RWPE2 (cell line): ENCODE measurements at regions not wholly inside any gene's neighbourhood (a gene's known extent, or its start where the extent isn't known, plus 50 kb on each side); places are given as distances from the start of the nearest gene placed in this dataset.
A peak's percentile ranks its signal among the peaks of the same experiment; 100 is the strongest.

ENCODE experiments used
- ATAC-seq: fragments of 200-7000 bp; cut with Tn5 transposase; 3 replicates; pipeline ENCODE4 v1.9.1; 2021; ENCODE audit warnings: low read depth
- DNase-seq: peaks from one replicate; pipeline ENCODE4 v3.0.0-alpha.2; 2020; ENCODE audit warnings: low spot score
- H3K27ac ChIP-seq: fragments of 450-650 bp; 2 replicates; pipeline ENCODE4 v1.5.1; 2017; ENCODE audit warnings: mild to moderate bottlenecking; ENCODE audit not compliant: poor library complexity, severe bottlenecking
- H3K27me3 ChIP-seq: fragments of 250-450 bp; sonication (Bioruptor Pico); 2 replicates; pipeline ENCODE4 v1.5.1; 2021; ENCODE audit warnings: mild to moderate bottlenecking, moderate library complexity; ENCODE audit not compliant: insufficient read depth, poor library complexity, severe bottlenecking
- H3K36me3 ChIP-seq: fragments of 250-450 bp; sonication (Bioruptor Pico); 2 replicates; pipeline ENCODE4 v1.5.1; 2020; ENCODE audit warnings: low read depth, mild to moderate bottlenecking, moderate library complexity
- H3K4me1 ChIP-seq: fragments of 250-450 bp; sonication (Bioruptor Pico); 2 replicates; pipeline ENCODE4 v1.5.1; 2021; ENCODE audit warnings: mild to moderate bottlenecking, moderate library complexity; ENCODE audit not compliant: insufficient read depth, poor library complexity, severe bottlenecking
- H3K4me3 ChIP-seq: fragments of 250-450 bp; sonication (Bioruptor Pico); 2 replicates; pipeline ENCODE4 v1.5.1; 2021; ENCODE audit warnings: mild to moderate bottlenecking, moderate library complexity; ENCODE audit not compliant: severe bottlenecking
- H3K9me3 ChIP-seq: fragments of 250-450 bp; sonication (Bioruptor Pico); 2 replicates; pipeline ENCODE4 v1.5.1; 2021; ENCODE audit warnings: mild to moderate bottlenecking, moderate library complexity; ENCODE audit not compliant: severe bottlenecking
- TF ChIP-seq, protein P1 (sequence below): fragments of 450-650 bp; IDR thresholded peaks from one replicate; pipeline ENCODE4 v1.5.1; 2017; ENCODE audit warnings: mild to moderate bottlenecking, moderate library complexity; ENCODE audit not compliant: poor library complexity, severe bottlenecking

DNA sequence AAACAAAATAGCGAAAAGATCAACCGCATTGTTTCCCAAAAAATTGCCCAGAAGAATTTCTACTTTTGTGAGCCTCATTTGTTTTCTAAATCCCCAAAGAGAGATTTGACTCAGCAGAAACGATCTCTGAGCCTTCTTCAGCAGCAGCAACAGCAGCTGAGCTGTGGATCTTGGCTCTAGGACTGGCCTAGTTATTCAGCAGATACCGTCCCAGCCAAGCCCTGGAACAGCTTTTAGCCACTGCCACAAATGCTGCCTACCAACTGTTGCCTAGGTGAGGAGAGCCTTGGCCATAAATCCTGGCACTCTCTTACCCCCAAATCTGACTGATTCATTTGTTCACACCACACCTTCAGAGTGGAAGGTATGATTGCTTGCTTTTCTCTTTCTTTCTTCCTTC is 320.1 kb downstream of the TGFB2 start:
- ATAC-seq = no peak
- peak overlapping the region; percentile 60 for H3K27ac ChIP-seq
- no peak for DNase-seq

DNA sequence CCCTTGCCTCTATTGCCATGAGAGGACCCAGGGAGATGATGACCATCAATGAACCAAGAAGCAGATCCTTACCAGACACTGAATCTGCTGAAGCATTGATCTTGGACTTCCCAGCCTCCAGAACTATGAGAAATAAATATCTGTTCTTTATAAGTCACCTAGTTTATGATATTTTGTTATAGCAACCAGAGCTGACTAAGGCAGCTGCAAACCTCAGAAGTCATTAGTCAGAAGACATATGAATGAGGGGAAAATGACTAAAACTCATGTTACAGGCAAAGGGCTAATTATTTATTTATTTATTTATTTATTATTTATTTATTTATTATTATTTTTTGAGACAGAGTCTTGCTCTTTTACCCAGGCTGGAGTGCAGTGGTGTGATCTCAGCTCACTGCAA is 321.1 kb downstream of the TGFB2 start:
- no peak overlapping the region for H3K4me3 ChIP-seq
- no peaks in the 10 kb centered on the region for H3K27me3 ChIP-seq
- ATAC-seq (no peak), DNase-seq (no peak)
- no peaks in the 10 kb centered on the region for H3K9me3 ChIP-seq
- H3K36me3 ChIP-seq = no peaks in the 10 kb centered on the region
- H3K4me1 ChIP-seq = peaks cover 13% of the 10 kb centered on the region
- H3K27ac ChIP-seq = no peak overlapping the region
- TF ChIP-seq, protein P1, sequence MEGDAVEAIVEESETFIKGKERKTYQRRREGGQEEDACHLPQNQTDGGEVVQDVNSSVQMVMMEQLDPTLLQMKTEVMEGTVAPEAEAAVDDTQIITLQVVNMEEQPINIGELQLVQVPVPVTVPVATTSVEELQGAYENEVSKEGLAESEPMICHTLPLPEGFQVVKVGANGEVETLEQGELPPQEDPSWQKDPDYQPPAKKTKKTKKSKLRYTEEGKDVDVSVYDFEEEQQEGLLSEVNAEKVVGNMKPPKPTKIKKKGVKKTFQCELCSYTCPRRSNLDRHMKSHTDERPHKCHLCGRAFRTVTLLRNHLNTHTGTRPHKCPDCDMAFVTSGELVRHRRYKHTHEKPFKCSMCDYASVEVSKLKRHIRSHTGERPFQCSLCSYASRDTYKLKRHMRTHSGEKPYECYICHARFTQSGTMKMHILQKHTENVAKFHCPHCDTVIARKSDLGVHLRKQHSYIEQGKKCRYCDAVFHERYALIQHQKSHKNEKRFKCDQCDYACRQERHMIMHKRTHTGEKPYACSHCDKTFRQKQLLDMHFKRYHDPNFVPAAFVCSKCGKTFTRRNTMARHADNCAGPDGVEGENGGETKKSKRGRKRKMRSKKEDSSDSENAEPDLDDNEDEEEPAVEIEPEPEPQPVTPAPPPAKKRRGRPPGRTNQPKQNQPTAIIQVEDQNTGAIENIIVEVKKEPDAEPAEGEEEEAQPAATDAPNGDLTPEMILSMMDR = no peak

More for the DNA sequence above, 320.1 kb downstream of the TGFB2 start:
- Histone ChIP-seq H3K4me3 (no peak overlapping the region), H3K9me3 (no peaks in the 10 kb centered on the region), H3K36me3 (no peaks in the 10 kb centered on the region), H3K27me3 (no peaks in the 10 kb centered on the region), H3K4me1 (peaks cover 24% of the 10 kb centered on the region)
- TF ChIP-seq, protein P1 = no peak

DNA sequence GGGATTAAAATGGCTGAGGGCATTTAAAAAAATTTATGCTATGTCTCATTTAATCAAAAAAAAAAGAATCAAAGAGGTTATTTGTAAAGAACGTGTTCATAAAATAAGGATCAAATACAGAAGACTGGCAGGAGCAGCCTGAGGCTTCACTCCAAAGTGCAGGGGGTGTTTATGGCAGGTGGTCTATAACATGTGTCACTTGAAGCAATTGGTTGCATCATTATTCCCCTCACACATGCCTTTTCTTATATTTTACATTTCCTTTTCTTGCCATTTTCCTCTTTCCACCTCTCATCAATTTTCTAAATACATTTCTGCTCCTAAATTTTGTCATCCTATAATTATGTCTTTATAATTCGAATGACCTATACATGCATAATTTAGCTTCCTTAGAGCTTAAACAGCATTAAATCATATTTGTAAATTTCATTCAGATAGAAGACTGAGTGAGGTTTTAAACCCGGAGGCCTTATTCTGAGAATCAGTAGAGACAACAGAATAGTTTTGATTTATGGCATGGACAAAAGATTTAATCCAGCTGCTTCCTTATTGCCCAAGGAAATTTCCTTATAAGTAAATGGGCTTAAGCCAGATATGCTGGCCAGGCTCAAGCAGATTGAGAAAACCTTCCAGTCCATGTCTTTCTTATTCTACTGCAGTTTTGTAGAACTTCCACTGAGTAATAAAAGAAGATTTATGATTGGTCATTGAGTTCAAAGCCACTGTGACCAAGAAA is 322.8 kb downstream of the TGFB2 start:
- no peak overlapping the region for H3K27ac ChIP-seq
- H3K27me3 ChIP-seq = no peaks in the 10 kb centered on the region
- H3K4me3 ChIP-seq = no peak overlapping the region
- DNase-seq (no peak), ATAC-seq (no peak)
- no peaks in the 10 kb centered on the region for H3K9me3 ChIP-seq
- TF ChIP-seq, protein P1 = no peak
- no peaks in the 10 kb centered on the region for H3K36me3 ChIP-seq
- peaks cover 13% of the 10 kb centered on the region for H3K4me1 ChIP-seq

DNA sequence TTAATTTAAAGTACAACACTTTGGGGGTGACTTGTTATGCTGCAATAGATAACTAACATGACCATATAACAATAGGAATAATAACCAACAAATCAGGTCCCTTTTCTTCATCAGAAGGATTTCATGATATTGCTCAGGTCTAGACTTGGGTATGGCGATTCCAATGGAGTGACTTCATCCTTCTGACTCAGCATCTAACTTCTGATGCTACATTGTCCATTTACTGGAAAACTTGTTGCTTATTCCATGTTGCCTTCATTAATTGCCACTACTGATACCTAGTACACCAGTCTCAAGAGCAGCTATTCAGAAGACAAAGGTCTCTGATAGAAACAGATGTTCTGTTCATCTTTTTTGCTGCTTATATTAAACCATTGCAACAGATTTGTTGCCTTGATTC is 324.3 kb downstream of the TGFB2 start:
- TF ChIP-seq, protein P1 = no peak
- Histone ChIP-seq H3K27ac (no peak overlapping the region), H3K36me3 (no peaks in the 10 kb centered on the region), H3K4me3 (no peak overlapping the region), H3K4me1 (peaks cover 15% of the 10 kb centered on the region), H3K9me3 (no peaks in the 10 kb centered on the region), H3K27me3 (no peaks in the 10 kb centered on the region)
- DNase-seq (no peak), ATAC-seq (peak; percentile 56; the same call in 2 of the 3 replicates)

DNA sequence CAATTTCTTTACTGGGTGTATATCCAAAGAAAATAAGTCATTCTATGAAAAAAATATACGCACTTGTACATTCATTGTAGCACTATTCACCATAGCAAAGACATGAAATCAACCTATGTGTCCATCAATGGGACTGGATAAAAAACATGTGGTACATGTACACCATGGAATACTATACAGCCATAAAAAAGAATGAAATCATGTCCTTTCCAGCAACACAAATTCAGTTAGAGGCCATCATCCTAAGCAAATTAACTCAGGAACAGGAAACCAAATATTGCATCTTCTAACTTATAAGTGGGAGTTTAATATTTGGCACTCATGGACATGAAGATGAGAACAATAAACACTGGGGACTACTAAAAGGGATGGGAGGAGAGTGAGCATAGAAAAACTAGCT is 325.7 kb downstream of the TGFB2 start:
- TF ChIP-seq, protein P1 = no peak

More for the DNA sequence above, 325.7 kb downstream of the TGFB2 start:
- Histone ChIP-seq H3K27ac (no peak overlapping the region), H3K4me1 (peaks cover 10% of the 10 kb centered on the region), H3K36me3 (no peaks in the 10 kb centered on the region), H3K4me3 (no peak overlapping the region), H3K27me3 (no peaks in the 10 kb centered on the region), H3K9me3 (no peaks in the 10 kb centered on the region)
- ATAC-seq = no peak
- no peak for DNase-seq
